GM12892 (cell line): ENCODE measurements at regions not wholly inside any gene's neighbourhood (a gene's known extent, or its start where the extent isn't known, plus 50 kb on each side); places are given as distances from the start of the nearest gene placed in this dataset.

Experiments
- POLR2A ChIP-seq: IDR thresholded peaks from 2 replicates; pipeline ENCODE4 v1.6.1; 2011; ENCODE audit warnings: low read depth, low read length, control low read depth
- POLR2AphosphoS5 ChIP-seq: IDR thresholded peaks from 2 replicates; pipeline ENCODE4 v1.6.1; 2011; ENCODE audit warnings: low read depth, low read length, control low read depth
- TAF1 ChIP-seq: IDR thresholded peaks from 2 replicates; pipeline ENCODE4 v1.6.1; 2011; ENCODE audit warnings: low read depth, mild to moderate bottlenecking, control low read depth, low read length, borderline replicate concordance

GRCh38 chr2:41735476-41735875 lies 312.3 kb upstream of the PKDCC start:
- TF ChIP-seq POLR2A (no peak), POLR2AphosphoS5 (no peak), TAF1 (no peak)
